ENCODE measurements at regions not wholly inside any gene's neighbourhood (a gene's known extent, or its start where the extent isn't known, plus 50 kb on each side); places are given as distances from the start of the nearest gene placed in this dataset.
"Not testable (repeated sequence)": the region's sequence is repeated elsewhere in the genome, so short reads cannot be mapped to it uniquely, and the experiment has no call there.

GRCh38 chr12:125549171-125549570, 483.9 kb downstream of the AACS start:
- no peaks in the 10 kb centered on the region for H3K9me3 ChIP-seq
- 77% methylated on average over 4 of the region's 4 CpGs for WGBS
- H3K27ac ChIP-seq (replicated peaks in 1 of 4): no peak overlapping the region
- peaks cover 0 to 4% (median 0%) of the 10 kb centered on the region in 4 donors for H3K27me3 ChIP-seq
- intact Hi-C loops (cut with DNase I): no loop called here
- no peak for TF ChIP-seq EP300 (IDR thresholded peaks at IDR 0.05)
- no peak for TF ChIP-seq POLR2A (IDR thresholded peaks at IDR 0.05; ENCODE audit: low read depth)
- no peak for TF ChIP-seq POLR2AphosphoS5 (IDR thresholded peaks at IDR 0.05)
- TF ChIP-seq CTCF (IDR thresholded peaks at IDR 0.05): no peak
- no peaks in the 10 kb centered on the region for H3K4me1 ChIP-seq
- no peak overlapping the region for H3K4me3 ChIP-seq
- no peaks in the 10 kb centered on the region for H3K36me3 ChIP-seq
- DNase-seq (ENCODE audit: extremely low spot score): no peak

GRCh38 chr12:125549836-125550235, 484.6 kb downstream of the AACS start:
- no peak overlapping the region for H3K4me3 ChIP-seq
- peaks cover 0 to 4% (median 0%) of the 10 kb centered on the region in 4 donors for H3K27me3 ChIP-seq
- H3K27ac ChIP-seq (replicated peaks in 1 of 4): no peak overlapping the region
- intact Hi-C loops (cut with DNase I): no loop called here
- no peak for DNase-seq (ENCODE audit: extremely low spot score)
- TF ChIP-seq POLR2AphosphoS5 (IDR thresholded peaks at IDR 0.05) (no peak), EP300 (IDR thresholded peaks at IDR 0.05) (no peak), POLR2A (IDR thresholded peaks at IDR 0.05; ENCODE audit: low read depth) (no peak), CTCF (IDR thresholded peaks at IDR 0.05) (no peak)
- WGBS: 70% methylated on average over 4 of the region's 4 CpGs
- H3K9me3 ChIP-seq: no peaks in the 10 kb centered on the region
- H3K4me1 ChIP-seq: no peaks in the 10 kb centered on the region
- no peaks in the 10 kb centered on the region for H3K36me3 ChIP-seq

GRCh38 chr12:125552295-125552694, 487.1 kb downstream of the AACS start:
- intact Hi-C loops (cut with DNase I): no loop called here
- no peak overlapping the region for H3K4me3 ChIP-seq
- peak; percentile 82 for DNase-seq (ENCODE audit: extremely low spot score)
- no peak for TF ChIP-seq EP300 (IDR thresholded peaks at IDR 0.05)
- no peak for TF ChIP-seq CTCF (IDR thresholded peaks at IDR 0.05)
- TF ChIP-seq POLR2A (IDR thresholded peaks at IDR 0.05; ENCODE audit: low read depth): no peak
- TF ChIP-seq POLR2AphosphoS5 (IDR thresholded peaks at IDR 0.05): no peak
- 87% methylated on average over 4 of the region's 4 CpGs for WGBS
- H3K27me3 ChIP-seq: peaks cover 0 to 4% (median 0%) of the 10 kb centered on the region in 4 donors
- H3K27ac ChIP-seq (replicated peaks in 1 of 4): no peak overlapping the region
- no peaks in the 10 kb centered on the region for H3K36me3 ChIP-seq
- no peaks in the 10 kb centered on the region for H3K4me1 ChIP-seq
- no peaks in the 10 kb centered on the region for H3K9me3 ChIP-seq

- intact Hi-C loops (cut with DNase I): not testable (repeated sequence)
Measured at GRCh38 chr12:125561008-125561407, 495.8 kb downstream of the AACS start.

GRCh38 chr12:125564753-125565152, 499.5 kb downstream of the AACS start:
- Histone ChIP-seq H3K4me3 (no peak overlapping the region), H3K4me1 (no peaks in the 10 kb centered on the region), H3K27me3 (no peaks in the 10 kb centered on the region), H3K9me3 (peaks cover 0 to 9% (median 0%) of the 10 kb centered on the region in 4 donors), H3K27ac (replicated peaks in 1 of 4) (no peak overlapping the region), H3K36me3 (no peaks in the 10 kb centered on the region)
- DNase-seq (ENCODE audit: extremely low spot score): no peak
- TF ChIP-seq EP300 (IDR thresholded peaks at IDR 0.05) (no peak), POLR2AphosphoS5 (IDR thresholded peaks at IDR 0.05) (no peak), POLR2A (IDR thresholded peaks at IDR 0.05; ENCODE audit: low read depth) (no peak), CTCF (IDR thresholded peaks at IDR 0.05) (no peak)
- WGBS: 71% methylated on average over 4 of the region's 4 CpGs
- intact Hi-C loops (cut with DNase I): no loop called here

More at GRCh38 chr12:125561008-125561407, 495.8 kb downstream of the AACS start:
- 85% methylated on average over 5 of the region's 5 CpGs for WGBS
- H3K4me3 ChIP-seq; DNase-seq (ENCODE audit: extremely low spot score); H3K4me1 ChIP-seq; H3K27ac ChIP-seq (replicated peaks in 1 of 4); H3K27me3 ChIP-seq; H3K9me3 ChIP-seq; H3K36me3 ChIP-seq: not testable (repeated sequence)
